ENCODE measurements at regions not wholly inside any gene's neighbourhood (a gene's known extent, or its start where the extent isn't known, plus 50 kb on each side); places are given as distances from the start of the nearest gene placed in this dataset.

GRCh38 chr13:57784633-57785032 is 153.1 kb downstream of the PCDH17 start:
- DNase-seq (ENCODE audit: low spot score) = no peak

GRCh38 chr13:57787058-57787791 is 155.7 kb downstream of the PCDH17 start:
- no peak for DNase-seq (ENCODE audit: low spot score)

GRCh38 chr13:57799624-57800023 is 168.1 kb downstream of the PCDH17 start:
- no peak for DNase-seq (ENCODE audit: low spot score)

- no peak for DNase-seq (ENCODE audit: low spot score)
Observed at GRCh38 chr13:57813651-57814050, 182.1 kb downstream of the PCDH17 start.

GRCh38 chr13:57815600-57815999 is 184.1 kb downstream of the PCDH17 start:
- no peak for DNase-seq (ENCODE audit: low spot score)

GRCh38 chr13:57820924-57821323 is 189.4 kb downstream of the PCDH17 start:
- no peak for DNase-seq (ENCODE audit: low spot score)

GRCh38 chr13:57823704-57824103 is 192.2 kb downstream of the PCDH17 start:
- no peak for DNase-seq (ENCODE audit: low spot score)

GRCh38 chr13:57824121-57824520 is 192.6 kb downstream of the PCDH17 start:
- DNase-seq (ENCODE audit: low spot score) = no peak

- DNase-seq (ENCODE audit: low spot score) = no peak
Observed at GRCh38 chr13:57825066-57825465, 193.5 kb downstream of the PCDH17 start.

- no peak for DNase-seq (ENCODE audit: low spot score)
Observed at GRCh38 chr13:57829496-57829895, 198.0 kb downstream of the PCDH17 start.

- no peak for DNase-seq (ENCODE audit: low spot score)
Observed at GRCh38 chr13:57832187-57832586, 200.6 kb downstream of the PCDH17 start.

- DNase-seq (ENCODE audit: low spot score) = no peak
Observed at GRCh38 chr13:57837801-57838200, 206.3 kb downstream of the PCDH17 start.

- no peak for DNase-seq (ENCODE audit: low spot score)
Observed at GRCh38 chr13:57843521-57843920, 212.0 kb downstream of the PCDH17 start.

- no peak for DNase-seq (ENCODE audit: low spot score)
Observed at GRCh38 chr13:57846600-57847173, 215.1 kb downstream of the PCDH17 start.

GRCh38 chr13:57857945-57858344 is 226.4 kb downstream of the PCDH17 start:
- no peak for DNase-seq (ENCODE audit: low spot score)

GRCh38 chr13:57858376-57858775 is 226.8 kb downstream of the PCDH17 start:
- DNase-seq (ENCODE audit: low spot score) = no peak

- DNase-seq (ENCODE audit: low spot score) = no peak
Observed at GRCh38 chr13:57862879-57863278, 231.3 kb downstream of the PCDH17 start.

- no peak for DNase-seq (ENCODE audit: low spot score)
Observed at GRCh38 chr13:57865600-57866294, 234.2 kb downstream of the PCDH17 start.

GRCh38 chr13:57874530-57874929 is 243.0 kb downstream of the PCDH17 start:
- no peak for DNase-seq (ENCODE audit: low spot score)

- no peak for DNase-seq (ENCODE audit: low spot score)
Observed at GRCh38 chr13:57877601-57878000, 246.1 kb downstream of the PCDH17 start.

- DNase-seq (ENCODE audit: low spot score) = no peak
Observed at GRCh38 chr13:57878291-57878690, 246.7 kb downstream of the PCDH17 start.

- no peak for DNase-seq (ENCODE audit: low spot score)
Observed at GRCh38 chr13:57897225-57897624, 265.7 kb downstream of the PCDH17 start.

GRCh38 chr13:57899096-57899495 is 267.6 kb downstream of the PCDH17 start:
- no peak for DNase-seq (ENCODE audit: low spot score)

Measured in ureter (tissue), 1 donor.